KMS-11 (cell line): ENCODE measurements at regions not wholly inside any gene's neighbourhood (a gene's known extent, or its start where the extent isn't known, plus 50 kb on each side); places are given as distances from the start of the nearest gene placed in this dataset.

Experiments used
- H2AFZ ChIP-seq: fragments of 200-600 bp; sonication (generic); 2 replicates; pipeline ENCODE4 v1.6.1; 2016; ENCODE audit warnings: antibody characterized with exemption, mixed run types, low read depth
- H3K27ac ChIP-seq: fragments of 200-600 bp; sonication (generic); 2 replicates; pipeline ENCODE4 v1.6.1; 2016; ENCODE audit warnings: mild to moderate bottlenecking, mixed run types
- H3K27me3 ChIP-seq: fragments of 200-600 bp; sonication (generic); 2 replicates; pipeline ENCODE4 v1.6.1; 2017; ENCODE audit warnings: mild to moderate bottlenecking, low read depth, mixed run types, moderate library complexity; ENCODE audit not compliant: insufficient read depth
- H3K36me3 ChIP-seq: fragments of 200-600 bp; sonication (generic); 2 replicates; pipeline ENCODE4 v1.6.1; 2017; ENCODE audit warnings: mild to moderate bottlenecking, mixed run types; ENCODE audit not compliant: insufficient read depth
- H3K4me1 ChIP-seq: fragments of 200-600 bp; sonication (generic); 2 replicates; pipeline ENCODE4 v1.6.1; 2016; ENCODE audit warnings: mild to moderate bottlenecking, low read depth, mixed run types; ENCODE audit not compliant: poor library complexity, severe bottlenecking
- H3K4me2 ChIP-seq: fragments of 200-600 bp; sonication (generic); 2 replicates; pipeline ENCODE4 v1.7.0; 2016; ENCODE audit warnings: mild to moderate bottlenecking, mixed run types
- H3K4me3 ChIP-seq: fragments of 200-600 bp; sonication (generic); IDR thresholded peaks from 2 replicates; pipeline ENCODE4 v1.6.1; 2017; ENCODE audit warnings: low read depth, low read length, mixed read lengths; ENCODE audit not compliant: insufficient read depth
- H3K79me2 ChIP-seq: fragments of 200-600 bp; sonication (generic); 2 replicates; pipeline ENCODE4 v1.6.1; 2016; ENCODE audit warnings: low read depth, mixed run types; ENCODE audit not compliant: insufficient read depth
- H3K9ac ChIP-seq: fragments of 200-600 bp; sonication (generic); 2 replicates; pipeline ENCODE4 v1.6.1; 2016; ENCODE audit warnings: mild to moderate bottlenecking, mixed run types
- H4K20me1 ChIP-seq: fragments of 200-600 bp; sonication (generic); 2 replicates; pipeline ENCODE4 v1.6.1; 2016; ENCODE audit warnings: mild to moderate bottlenecking, mixed run types; ENCODE audit not compliant: insufficient read depth
- TF ChIP-seq, protein P1 (sequence below): fragments of 200-600 bp; sonication (generic); conservative IDR thresholded peaks from 2 replicates; pipeline ENCODE4 v1.6.1; 2017; ENCODE audit warnings: low read depth, mild to moderate bottlenecking, antibody characterized with exemption, low read length, moderate library complexity, mixed read lengths

DNA sequence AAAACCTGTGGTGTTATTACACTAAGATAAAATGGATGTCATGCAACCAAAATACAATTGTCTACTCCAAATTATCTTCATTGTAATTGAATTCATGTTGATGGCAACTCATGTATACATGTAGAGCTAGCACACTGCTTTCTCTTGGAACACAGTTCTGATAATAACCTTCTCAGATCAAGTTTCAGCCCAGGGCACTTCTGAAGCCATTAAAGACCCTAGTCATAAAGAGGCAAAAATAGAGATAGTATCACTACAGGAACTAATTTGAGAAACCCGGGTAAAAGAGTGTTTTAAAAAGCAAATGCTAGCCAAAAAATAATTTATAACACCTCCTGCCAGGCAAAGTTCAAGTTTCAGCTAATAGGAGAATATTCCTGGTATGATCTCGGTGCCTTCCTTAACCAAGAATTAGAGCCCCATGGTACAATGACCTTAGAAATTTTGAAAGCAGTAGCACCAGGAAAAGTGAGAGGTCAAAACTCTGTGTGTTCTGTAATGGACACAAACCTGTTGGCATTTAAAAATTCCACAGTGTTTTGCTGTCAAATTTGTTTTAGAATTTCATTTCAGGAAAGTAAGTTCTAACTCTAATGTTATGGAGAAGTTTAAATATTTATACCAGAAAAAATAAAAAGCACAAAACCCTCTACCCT lies 105.0 kb upstream of the FRMD6 start:
- Histone ChIP-seq H3K36me3 (no peaks in the 10 kb centered on the region), H3K9ac (no peak overlapping the region), H2AFZ (no peak overlapping the region), H3K4me3 (no peak overlapping the region), H3K27ac (no peak overlapping the region), H3K4me2 (no peak overlapping the region), H3K79me2 (no peaks in the 10 kb centered on the region), H4K20me1 (no peaks in the 10 kb centered on the region), H3K4me1 (no peaks in the 10 kb centered on the region), H3K27me3 (no peaks in the 10 kb centered on the region)
- TF ChIP-seq, protein P1, sequence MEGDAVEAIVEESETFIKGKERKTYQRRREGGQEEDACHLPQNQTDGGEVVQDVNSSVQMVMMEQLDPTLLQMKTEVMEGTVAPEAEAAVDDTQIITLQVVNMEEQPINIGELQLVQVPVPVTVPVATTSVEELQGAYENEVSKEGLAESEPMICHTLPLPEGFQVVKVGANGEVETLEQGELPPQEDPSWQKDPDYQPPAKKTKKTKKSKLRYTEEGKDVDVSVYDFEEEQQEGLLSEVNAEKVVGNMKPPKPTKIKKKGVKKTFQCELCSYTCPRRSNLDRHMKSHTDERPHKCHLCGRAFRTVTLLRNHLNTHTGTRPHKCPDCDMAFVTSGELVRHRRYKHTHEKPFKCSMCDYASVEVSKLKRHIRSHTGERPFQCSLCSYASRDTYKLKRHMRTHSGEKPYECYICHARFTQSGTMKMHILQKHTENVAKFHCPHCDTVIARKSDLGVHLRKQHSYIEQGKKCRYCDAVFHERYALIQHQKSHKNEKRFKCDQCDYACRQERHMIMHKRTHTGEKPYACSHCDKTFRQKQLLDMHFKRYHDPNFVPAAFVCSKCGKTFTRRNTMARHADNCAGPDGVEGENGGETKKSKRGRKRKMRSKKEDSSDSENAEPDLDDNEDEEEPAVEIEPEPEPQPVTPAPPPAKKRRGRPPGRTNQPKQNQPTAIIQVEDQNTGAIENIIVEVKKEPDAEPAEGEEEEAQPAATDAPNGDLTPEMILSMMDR: no peak

DNA sequence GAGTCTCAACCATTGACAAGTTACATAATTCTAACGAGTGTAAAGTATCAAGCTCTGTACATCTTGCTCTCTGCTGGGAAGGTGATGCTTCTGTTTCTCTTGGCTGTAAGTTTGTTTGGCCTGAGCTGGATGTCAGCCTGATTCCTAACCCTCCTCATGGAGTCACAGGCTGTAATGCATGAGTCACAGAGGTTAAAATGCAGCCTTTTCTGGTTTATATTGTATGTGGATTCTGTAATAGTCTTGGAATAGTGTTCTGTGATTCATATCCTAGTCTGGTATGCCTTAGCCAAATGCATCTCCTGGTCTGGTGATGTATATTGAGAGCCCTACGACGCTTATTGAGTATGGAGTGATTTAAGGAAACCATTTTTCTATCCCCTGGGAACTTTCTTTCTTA lies 104.5 kb upstream of the FRMD6 start:
- TF ChIP-seq, protein P1: no peak
- Histone ChIP-seq H3K4me1 (no peaks in the 10 kb centered on the region), H3K27me3 (no peaks in the 10 kb centered on the region), H3K4me3 (no peak overlapping the region), H3K79me2 (no peaks in the 10 kb centered on the region), H3K4me2 (no peak overlapping the region), H4K20me1 (no peaks in the 10 kb centered on the region), H3K9ac (no peak overlapping the region), H3K27ac (no peak overlapping the region), H2AFZ (no peak overlapping the region), H3K36me3 (no peaks in the 10 kb centered on the region)

DNA sequence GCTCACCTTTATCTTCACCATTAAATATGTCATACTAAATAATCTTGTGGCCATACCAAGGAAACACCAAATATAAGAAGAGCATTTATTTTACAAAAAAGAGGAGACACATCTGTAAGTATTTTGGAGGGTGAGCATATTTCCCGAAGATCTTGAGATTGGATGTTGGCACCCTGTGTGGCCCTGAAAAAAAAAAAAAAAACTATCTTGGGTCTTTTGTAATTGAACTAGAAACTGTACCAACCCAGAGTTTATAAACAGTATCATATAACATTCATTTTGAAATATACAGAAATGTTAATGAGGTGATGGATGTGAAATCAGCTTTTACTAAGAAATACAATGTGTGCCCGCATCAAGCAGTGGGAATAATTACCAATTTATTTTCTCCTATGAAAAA lies 104.0 kb upstream of the FRMD6 start:
- no peak overlapping the region for H3K9ac ChIP-seq
- H3K4me3 ChIP-seq: no peak overlapping the region
- no peaks in the 10 kb centered on the region for H4K20me1 ChIP-seq
- no peaks in the 10 kb centered on the region for H3K27me3 ChIP-seq
- no peak overlapping the region for H2AFZ ChIP-seq
- H3K79me2 ChIP-seq: no peaks in the 10 kb centered on the region
- H3K4me1 ChIP-seq: no peaks in the 10 kb centered on the region
- TF ChIP-seq, protein P1: no peak
- no peak overlapping the region for H3K4me2 ChIP-seq
- H3K36me3 ChIP-seq: no peaks in the 10 kb centered on the region
- H3K27ac ChIP-seq: no peak overlapping the region

DNA sequence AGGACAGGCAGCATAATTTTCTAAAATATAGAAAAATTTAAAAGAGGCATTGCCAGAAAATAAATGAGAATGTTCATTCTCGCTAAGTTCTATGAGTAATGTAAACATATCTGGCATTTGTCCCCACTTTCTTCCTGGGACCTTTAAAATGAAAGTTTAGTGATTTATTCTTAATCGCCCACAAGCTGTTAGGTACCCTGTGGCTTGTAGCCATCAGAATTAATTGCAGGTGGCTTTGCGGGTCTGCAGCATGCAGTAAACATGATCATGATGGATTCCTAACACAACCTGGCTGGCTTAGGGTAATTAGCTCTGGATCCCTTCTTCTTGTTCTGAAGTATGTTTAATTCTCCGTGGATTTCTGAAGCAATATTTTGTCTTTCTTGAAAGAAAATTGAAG lies 103.5 kb upstream of the FRMD6 start:
- no peak overlapping the region for H2AFZ ChIP-seq
- no peaks in the 10 kb centered on the region for H4K20me1 ChIP-seq
- H3K79me2 ChIP-seq: no peaks in the 10 kb centered on the region
- H3K4me3 ChIP-seq: no peak overlapping the region
- TF ChIP-seq, protein P1: no peak
- H3K36me3 ChIP-seq: no peaks in the 10 kb centered on the region
- H3K4me1 ChIP-seq: no peaks in the 10 kb centered on the region
- H3K27ac ChIP-seq: no peak overlapping the region
- H3K4me2 ChIP-seq: no peak overlapping the region
- H3K9ac ChIP-seq: no peak overlapping the region
- H3K27me3 ChIP-seq: no peaks in the 10 kb centered on the region
